IMR-90 (cell line): ENCODE measurements at regions not wholly inside any gene's neighbourhood (a gene's known extent, or its start where the extent isn't known, plus 50 kb on each side); places are given as distances from the start of the nearest gene placed in this dataset.

Experiments
- ATAC-seq: fragments of 200-7000 bp; cut with Tn5 transposase; 2 replicates; pipeline ENCODE4 v1.9.1; 2020; ENCODE audit warnings: low read depth, mild to moderate bottlenecking, moderate library complexity
- BruUV-seq: library from RNA; stranded (reverse); fragments of 400-500 nt; replicated peaks from 2 replicates; lab custom pipeline; 2021; lab: Mats Ljungman, UMichigan
- CTCF ChIA-PET: fragments of 300-600 bp; formaldehyde crosslinking; extraction: SDS; loops from one replicate; lab custom pipeline; 2021; ENCODE audit warnings: antibody characterized with exemption; lab: Yijun Ruan, JAX
- POLR2A ChIA-PET: fragments of 300-600 bp; sonication (Branson Sonifier 250); formaldehyde crosslinking; loops from one replicate; lab custom pipeline; 2022; ENCODE audit warnings: antibody characterized with exemption; ENCODE audit not compliant: unreplicated experiment; lab: Charles Lee
- DNase-seq: peaks from one replicate; pipeline ENCODE4 v3.0.0; 2013
- H2AFZ ChIP-seq: replicated peaks from 2 replicates; pipeline ENCODE3; 2013; ENCODE audit warnings: low read length, mild to moderate bottlenecking; ENCODE audit not compliant: poor library complexity
- H2AK5ac ChIP-seq: 2 replicates; pipeline ENCODE4 v1.6.1; 2013; ENCODE audit warnings: low read depth, low read length, inconsistent platforms
- H2AK9ac ChIP-seq: replicated peaks from 2 replicates; pipeline ENCODE3; 2013; ENCODE audit warnings: mild to moderate bottlenecking, low read depth, low read length, moderate library complexity; ENCODE audit not compliant: poor library complexity
- H2BK120ac ChIP-seq: 2 replicates; pipeline ENCODE4 v1.6.1; 2013; ENCODE audit warnings: low read depth, low read length, inconsistent platforms
- H2BK15ac ChIP-seq: 3 replicates; pipeline ENCODE4 v1.6.1; 2013; ENCODE audit warnings: low read depth, low read length, inconsistent platforms
- H2BK20ac ChIP-seq: 2 replicates; pipeline ENCODE4 v1.6.1; 2013; ENCODE audit warnings: low read depth, mild to moderate bottlenecking, inconsistent platforms, low read length, moderate library complexity
- H2BK5ac ChIP-seq: 2 replicates; pipeline ENCODE4 v1.6.1; 2013; ENCODE audit warnings: mild to moderate bottlenecking, low read depth, low read length, inconsistent platforms; ENCODE audit not compliant: poor library complexity, severe bottlenecking
- H3K14ac ChIP-seq: replicated peaks from 2 replicates; pipeline ENCODE4 v1.6.1; 2013; ENCODE audit warnings: low read depth, low read length, inconsistent platforms
- H3K18ac ChIP-seq: 2 replicates; pipeline ENCODE4 v1.6.1; 2013; ENCODE audit warnings: low read depth, low read length, control low read depth
- H3K23ac ChIP-seq: 2 replicates; pipeline ENCODE4 v1.6.1; 2013; ENCODE audit warnings: low read depth, low read length, inconsistent platforms
- H3K27ac ChIP-seq: 2 replicates; pipeline ENCODE4 v1.5.1; 2013; ENCODE audit warnings: mild to moderate bottlenecking, control low read depth, low read length; ENCODE audit not compliant: insufficient read depth
- H3K27me3 ChIP-seq: 2 replicates; pipeline ENCODE4 v1.6.1; 2013; ENCODE audit warnings: low read length; ENCODE audit not compliant: control insufficient read depth, insufficient read depth
- H3K36me3 ChIP-seq: 2 replicates; pipeline ENCODE4 v1.6.1; 2013; ENCODE audit warnings: low read length, mixed read lengths; ENCODE audit not compliant: control insufficient read depth, insufficient read depth
- H3K4ac ChIP-seq: 2 replicates; pipeline ENCODE4 v1.6.1; 2013; ENCODE audit warnings: low read depth, low read length, inconsistent platforms
- H3K4me1 ChIP-seq: 2 replicates; pipeline ENCODE4 v1.6.1; 2013; ENCODE audit warnings: low read length, mixed read lengths; ENCODE audit not compliant: control insufficient read depth, insufficient read depth
- H3K4me2 ChIP-seq: 2 replicates; pipeline ENCODE4 v1.6.1; 2013; ENCODE audit warnings: low read depth, mild to moderate bottlenecking, control low read depth, low read length, moderate library complexity
- H3K4me3 ChIP-seq: 2 replicates; pipeline ENCODE4 v1.5.1; 2013; ENCODE audit warnings: low read depth, mild to moderate bottlenecking, control low read depth, low read length, moderate library complexity; ENCODE audit not compliant: insufficient read depth
- H3K56ac ChIP-seq: 2 replicates; pipeline ENCODE4 v1.6.1; 2013; ENCODE audit warnings: low read length, inconsistent platforms; ENCODE audit not compliant: insufficient read depth; ENCODE audit errors: extremely low read depth
- H3K79me1 ChIP-seq, 2 experiments: 2 replicates each; pipeline ENCODE4 v1.6.1; 2013; ENCODE audit warnings: low read length in 2 of 2, inconsistent platforms in 1 of 2, low read depth in 1 of 2
- H3K9ac ChIP-seq: 2 replicates; pipeline ENCODE4 v1.6.1; 2013; ENCODE audit warnings: low read depth, low read length, control low read depth
- H3K9me1 ChIP-seq: 2 replicates; pipeline ENCODE4 v1.6.1; 2013; ENCODE audit warnings: low read length, inconsistent platforms; ENCODE audit not compliant: insufficient read depth
- H3K9me3 ChIP-seq: 2 replicates; pipeline ENCODE4 v1.6.1; 2013; ENCODE audit warnings: low read length; ENCODE audit not compliant: control insufficient read depth, insufficient read depth
- H4K20me1 ChIP-seq: 2 replicates; pipeline ENCODE4 v1.6.1; 2013; ENCODE audit warnings: low read length, inconsistent platforms; ENCODE audit not compliant: insufficient read depth
- H4K5ac ChIP-seq: 2 replicates; pipeline ENCODE4 v1.6.1; 2013; ENCODE audit warnings: mild to moderate bottlenecking, low read depth, low read length, control low read depth
- H4K8ac ChIP-seq, 2 experiments: 2 replicates each; pipeline ENCODE4 v1.6.1; 2013; ENCODE audit warnings: low read depth in 2 of 2, low read length in 2 of 2, control low read depth in 1 of 2, inconsistent platforms in 1 of 2
- H4K91ac ChIP-seq: 2 replicates; pipeline ENCODE4 v1.6.1; 2013; ENCODE audit warnings: low read depth, low read length, inconsistent platforms; ENCODE audit not compliant: insufficient read depth
- CHD1 ChIP-seq: IDR thresholded peaks from 2 replicates; pipeline ENCODE4 v1.6.1; 2012; ENCODE audit warnings: low read depth, low read length, improper control_type of control experiment
- ELK1 ChIP-seq: fragments of 150-350 bp; IDR thresholded peaks from 2 replicates; pipeline ENCODE4 v1.6.1; 2016; ENCODE audit warnings: low read depth, mild to moderate bottlenecking, low read length, moderate library complexity, borderline replicate concordance
- RAD21 ChIP-seq: IDR thresholded peaks from 2 replicates; pipeline ENCODE4 v1.6.1; 2012; ENCODE audit warnings: low read length, improper control_type of control experiment
- RCOR1 ChIP-seq: IDR thresholded peaks from 2 replicates; pipeline ENCODE4 v1.6.1; 2012; ENCODE audit warnings: mild to moderate bottlenecking, low read length, improper control_type of control experiment; ENCODE audit not compliant: insufficient replicate concordance
- WGBS, 2 experiments: methylation state at CpG; one replicate each; pipeline versions ENCODE4 v1.1.5 to v1.1.7; 2013; ENCODE audit warnings: missing lambda C conversion rate in 2 of 2; ENCODE audit not compliant: insufficient read length in 1 of 2; ENCODE audit errors: extremely low coverage in 2 of 2; 5-methylcytosine and 5-hydroxymethylcytosine counted together
- dilution Hi-C: fragments of 300-500 bp; cut with HindIII; formaldehyde crosslinking; loops from one replicate; pipeline ENCODE4 v1.14.3; 2018; ENCODE audit warnings: low sequenced_read_pairs; ENCODE audit not compliant: unreplicated experiment
- in situ Hi-C: fragments of 300-500 bp; cut with MboI; formaldehyde crosslinking; loops from 3 replicates; pipeline ENCODE4 v1.14.3; 2019; ENCODE audit warnings: low sequenced_read_pairs, inconsistent platforms, mixed read lengths
- intact Hi-C: fragments of 100-400 bp; cut with micrococcal nuclease; formaldehyde crosslinking; loops from 2 replicates; pipeline ENCODE4 v1.10.0; 2022

GRCh38 chr14:48943913-48944312 is 642.3 kb downstream of the RPS29 start:
- Histone ChIP-seq H3K9me3 (peaks cover 2% of the 10 kb centered on the region; the same call in 1 of the 2 replicates), H3K4me1 (no peaks in the 10 kb centered on the region), H2AK5ac (no peak overlapping the region), H2BK5ac (no peak overlapping the region), H4K91ac (no peak overlapping the region), H3K27ac (no peak overlapping the region), H2BK120ac (no peak overlapping the region), H4K8ac (no peak overlapping the region), H3K23ac (no peak overlapping the region), H3K9me1 (no peaks in the 10 kb centered on the region), H2AFZ (no peak overlapping the region), H2BK20ac (no peak overlapping the region), H3K4ac (no peak overlapping the region), H3K27me3 (no peaks in the 10 kb centered on the region), H4K5ac (no peak overlapping the region), H3K9ac (no peak overlapping the region), H3K18ac (no peak overlapping the region), H3K56ac (no peak overlapping the region), H3K14ac (no peak overlapping the region), H2BK15ac (no peak overlapping the region), H2AK9ac (no peak overlapping the region), H3K4me2 (no peak overlapping the region), H4K20me1 (no peaks in the 10 kb centered on the region), H3K36me3 (no peaks in the 10 kb centered on the region), H3K79me1 (no peaks in the 10 kb centered on the region), H3K4me3 (no peak overlapping the region)
- TF ChIP-seq CHD1 (no peak), ELK1 (no peak), RAD21 (no peak), RCOR1 (no peak)
- ChIA-PET CTCF (no interaction called here), POLR2A (no interaction called here)
- intact Hi-C loops: no loop called here
- no peak for DNase-seq
- no peak for ATAC-seq
- no CpG with 5 or more reads among the region's 4 CpGs for WGBS, 2 experiments
- in situ Hi-C loops: no loop called here
- no TSS peak for BruUV-seq
- dilution Hi-C loops: no loop called here
